ENCODE measurements at regions not wholly inside any gene's neighbourhood (a gene's known extent, or its start where the extent isn't known, plus 50 kb on each side); places are given as distances from the start of the nearest gene placed in this dataset.

DNA sequence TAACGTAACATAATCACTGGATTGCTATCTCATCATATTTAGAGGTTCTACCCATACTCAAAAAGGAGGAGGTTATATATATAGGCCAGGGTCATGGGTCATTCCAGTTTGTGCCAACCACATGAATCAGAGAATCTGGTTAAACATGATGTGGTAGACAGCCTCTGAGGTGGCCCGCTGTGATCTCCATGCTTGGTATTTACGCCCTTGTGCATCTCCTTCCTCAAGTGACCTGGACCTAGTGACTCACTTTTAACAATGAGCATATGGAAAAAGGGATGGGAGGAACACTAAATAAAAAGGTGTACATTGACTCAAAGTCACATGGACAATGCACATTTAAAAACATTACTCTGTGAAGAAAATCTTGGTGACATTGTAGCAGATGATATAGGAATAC is 77.7 kb upstream of the CTNND2 start:
- TF ChIP-seq, protein P1, sequence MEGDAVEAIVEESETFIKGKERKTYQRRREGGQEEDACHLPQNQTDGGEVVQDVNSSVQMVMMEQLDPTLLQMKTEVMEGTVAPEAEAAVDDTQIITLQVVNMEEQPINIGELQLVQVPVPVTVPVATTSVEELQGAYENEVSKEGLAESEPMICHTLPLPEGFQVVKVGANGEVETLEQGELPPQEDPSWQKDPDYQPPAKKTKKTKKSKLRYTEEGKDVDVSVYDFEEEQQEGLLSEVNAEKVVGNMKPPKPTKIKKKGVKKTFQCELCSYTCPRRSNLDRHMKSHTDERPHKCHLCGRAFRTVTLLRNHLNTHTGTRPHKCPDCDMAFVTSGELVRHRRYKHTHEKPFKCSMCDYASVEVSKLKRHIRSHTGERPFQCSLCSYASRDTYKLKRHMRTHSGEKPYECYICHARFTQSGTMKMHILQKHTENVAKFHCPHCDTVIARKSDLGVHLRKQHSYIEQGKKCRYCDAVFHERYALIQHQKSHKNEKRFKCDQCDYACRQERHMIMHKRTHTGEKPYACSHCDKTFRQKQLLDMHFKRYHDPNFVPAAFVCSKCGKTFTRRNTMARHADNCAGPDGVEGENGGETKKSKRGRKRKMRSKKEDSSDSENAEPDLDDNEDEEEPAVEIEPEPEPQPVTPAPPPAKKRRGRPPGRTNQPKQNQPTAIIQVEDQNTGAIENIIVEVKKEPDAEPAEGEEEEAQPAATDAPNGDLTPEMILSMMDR (IDR thresholded peaks at IDR 0.05; ENCODE audit: insufficient read depth, low read depth, low read length): no peak
- no peak overlapping the region for H3K4me3 ChIP-seq (ENCODE audit: low read depth, low read length)
- no peak for DNase-seq (ENCODE audit: low read depth)

DNA sequence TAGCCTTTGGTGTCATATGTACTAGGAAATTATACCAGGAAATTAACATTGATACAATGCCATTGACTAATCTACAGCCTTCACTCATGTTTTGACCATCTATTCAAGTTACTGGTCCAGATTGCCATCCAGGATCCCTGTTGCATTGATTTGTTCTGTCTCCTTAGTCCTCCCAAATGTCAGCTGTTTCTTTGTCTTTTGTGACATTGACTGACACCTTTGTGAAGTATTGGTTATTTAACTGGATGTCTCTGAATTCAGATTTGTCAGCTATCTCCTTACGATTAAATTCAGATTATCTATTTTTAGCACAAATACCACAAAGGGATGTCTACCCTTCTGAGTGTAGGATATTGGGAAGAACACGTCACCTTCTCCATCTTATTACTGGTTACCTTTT is 73.7 kb upstream of the CTNND2 start:
- H3K4me3 ChIP-seq (ENCODE audit: low read depth, low read length): no peak overlapping the region
- DNase-seq (ENCODE audit: low read depth): no peak
- TF ChIP-seq, protein P1 (IDR thresholded peaks at IDR 0.05; ENCODE audit: insufficient read depth, low read depth, low read length): no peak

DNA sequence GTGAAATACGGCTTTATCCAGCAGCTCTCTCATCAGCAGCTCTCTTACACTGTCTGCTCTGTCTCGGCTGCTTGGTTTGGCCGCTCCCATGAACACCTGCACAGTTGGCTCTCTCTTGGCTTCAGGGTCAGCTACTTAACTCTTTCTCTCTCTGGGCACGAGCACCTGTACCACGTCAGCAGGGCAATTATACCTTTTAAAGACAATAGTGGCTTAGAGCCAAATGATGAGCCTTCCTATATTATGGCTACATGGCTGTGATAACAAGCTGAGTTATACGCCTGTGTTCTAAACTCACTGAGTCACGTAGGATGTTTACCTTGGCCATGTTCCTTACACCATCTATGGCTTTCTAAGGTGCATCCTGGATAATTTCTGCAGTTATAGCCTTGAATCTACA is 69.2 kb upstream of the CTNND2 start:
- H3K4me3 ChIP-seq (ENCODE audit: low read depth, low read length): no peak overlapping the region
- TF ChIP-seq, protein P1 (IDR thresholded peaks at IDR 0.05; ENCODE audit: insufficient read depth, low read depth, low read length): no peak
- DNase-seq (ENCODE audit: low read depth): no peak

DNA sequence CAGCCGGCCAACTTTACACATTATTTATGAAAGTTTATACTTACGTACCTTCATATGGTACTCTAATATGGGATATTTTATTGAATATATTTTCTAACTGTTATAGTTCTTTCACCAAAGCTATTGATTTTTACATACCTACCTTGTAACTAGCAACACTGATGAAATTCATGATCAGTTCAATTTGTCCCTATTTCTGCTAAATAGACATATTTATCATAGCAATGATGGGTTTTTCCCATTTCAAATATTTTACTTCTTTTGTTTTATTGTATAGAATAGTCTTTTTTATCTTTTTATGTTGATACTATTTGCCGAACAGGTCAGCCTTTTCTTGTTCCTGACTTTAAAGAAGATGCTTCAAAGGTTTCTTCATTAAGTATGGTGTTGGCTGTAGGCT is 59.0 kb upstream of the CTNND2 start:
- no peak overlapping the region for H3K4me3 ChIP-seq (ENCODE audit: low read depth, low read length)
- TF ChIP-seq, protein P1 (IDR thresholded peaks at IDR 0.05; ENCODE audit: insufficient read depth, low read depth, low read length): no peak
- no peak for DNase-seq (ENCODE audit: low read depth)

DNA sequence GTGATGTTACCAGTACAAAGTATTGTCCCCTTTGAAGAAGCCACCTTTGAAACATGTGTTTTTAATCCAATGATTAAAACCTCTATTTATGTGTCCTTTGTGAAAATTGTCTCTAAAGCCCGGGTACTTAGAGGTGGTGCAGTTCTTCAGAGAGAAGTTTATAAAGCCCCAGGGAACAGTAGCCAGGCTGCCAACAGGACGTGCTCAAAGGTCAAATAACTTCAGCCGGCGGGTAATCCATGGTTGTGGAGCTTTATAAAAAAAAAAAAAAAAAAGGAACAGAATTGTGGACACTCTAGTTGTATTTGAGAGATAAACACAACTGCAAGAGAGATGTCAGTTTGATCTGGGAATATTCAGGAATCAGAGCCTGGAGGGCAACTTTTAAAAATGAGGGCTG is 57.9 kb upstream of the CTNND2 start:
- TF ChIP-seq, protein P1 (IDR thresholded peaks at IDR 0.05; ENCODE audit: insufficient read depth, low read depth, low read length): no peak
- no peak for DNase-seq (ENCODE audit: low read depth)
- no peak overlapping the region for H3K4me3 ChIP-seq (ENCODE audit: low read depth, low read length)

DNA sequence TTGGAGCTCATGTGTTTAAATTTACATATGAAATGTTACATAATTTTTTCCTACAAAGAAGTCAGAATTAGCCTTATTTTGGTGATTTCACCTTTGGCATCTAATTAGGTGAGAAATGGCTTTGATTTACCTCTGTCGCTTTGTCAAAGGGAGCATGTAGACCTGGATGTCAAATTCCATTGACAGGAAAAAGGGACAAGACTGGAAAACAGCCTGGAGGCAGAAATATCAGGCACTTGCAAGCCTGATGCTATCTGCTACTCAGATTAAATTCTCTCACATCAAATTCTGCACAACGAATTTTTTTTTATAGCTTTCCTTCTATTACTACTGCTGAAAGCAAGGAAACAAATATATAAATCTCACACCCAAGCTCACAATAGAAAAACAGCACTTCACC is 54.1 kb upstream of the CTNND2 start:
- no peak overlapping the region for H3K4me3 ChIP-seq (ENCODE audit: low read depth, low read length)
- TF ChIP-seq, protein P1 (IDR thresholded peaks at IDR 0.05; ENCODE audit: insufficient read depth, low read depth, low read length): no peak
- no peak for DNase-seq (ENCODE audit: low read depth)

DNA sequence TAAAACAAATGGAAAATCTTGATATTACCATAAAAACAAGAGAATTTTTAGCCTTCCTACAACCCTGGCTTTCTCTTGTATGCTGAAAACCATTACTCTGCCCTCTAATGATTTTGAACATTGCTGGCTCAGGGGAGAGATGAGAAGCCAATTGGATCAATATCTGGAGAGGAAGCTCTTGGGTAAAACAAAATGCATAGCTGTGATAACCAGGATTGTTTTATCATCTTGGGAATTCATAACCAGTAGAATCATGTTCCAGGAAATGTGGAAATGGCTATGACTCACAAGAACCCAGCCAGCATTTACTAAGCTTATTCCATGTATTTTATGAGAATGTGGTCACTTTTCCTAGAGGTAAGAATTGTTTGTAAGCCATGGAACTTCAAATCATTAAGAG is 51.1 kb upstream of the CTNND2 start:
- H3K4me3 ChIP-seq (ENCODE audit: low read depth, low read length): no peak overlapping the region
- no peak for DNase-seq (ENCODE audit: low read depth)
- TF ChIP-seq, protein P1 (IDR thresholded peaks at IDR 0.05; ENCODE audit: insufficient read depth, low read depth, low read length): no peak

Data from fibroblast of villous mesenchyme (primary cell).